ENCODE measurements at regions not wholly inside any gene's neighbourhood (a gene's known extent, or its start where the extent isn't known, plus 50 kb on each side); places are given as distances from the start of the nearest gene placed in this dataset.

DNA sequence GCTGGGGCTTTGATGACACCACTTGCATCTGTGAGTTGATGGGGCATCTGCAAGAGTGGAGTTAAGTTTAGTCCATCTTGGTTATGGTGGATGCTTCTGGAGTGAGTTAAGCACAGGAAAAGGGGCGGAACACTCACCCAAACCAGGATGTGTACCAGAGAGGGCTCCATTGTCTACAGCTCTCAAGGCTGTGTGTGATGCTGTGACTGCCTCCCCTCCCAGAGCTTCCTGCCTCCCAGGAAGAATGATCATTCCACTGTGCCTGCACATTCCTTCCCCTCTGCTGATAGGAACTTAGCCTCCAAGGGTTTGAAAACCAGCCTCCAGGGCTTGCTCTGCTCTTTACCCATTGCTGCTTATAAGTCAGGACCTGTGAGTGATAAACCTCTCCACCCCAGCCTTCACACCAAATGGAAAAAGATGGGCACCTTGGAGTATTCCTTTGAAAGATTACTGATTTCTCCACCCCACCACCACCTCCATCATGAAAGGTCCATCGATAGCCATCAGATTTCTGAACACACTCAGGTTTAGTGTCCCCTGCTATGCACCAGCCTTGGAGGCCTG is 160.1 kb upstream of the SPRY4 start:
- peaks cover 0 to 5% of the 10 kb centered on the region in 2 donors for H3K9me3 Mint-ChIP-seq
- peaks cover 6 to 18% of the 10 kb centered on the region in 2 donors for H3K27me3 Mint-ChIP-seq (ENCODE audit: low read depth in 2 of 2)
- Histone ChIP-seq H3K4me3 (ENCODE audit: low read length) (no peak overlapping the region), H3K27ac (ENCODE audit: low read length) (no peak overlapping the region), H3K36me3 (ENCODE audit: control insufficient read depth, insufficient read depth, low read length) (no peaks in the 10 kb centered on the region), H3K4me1 (ENCODE audit: control insufficient read depth, insufficient read depth, low read length) (no peaks in the 10 kb centered on the region), H3K27me3 (ENCODE audit: control insufficient read depth, insufficient read depth, low read length) (no peaks in the 10 kb centered on the region), H3K9me3 (ENCODE audit: control insufficient read depth, insufficient read depth, low read length) (peaks cover 11% of the 10 kb centered on the region)
- DNase-seq (no peak), ATAC-seq (no peak)
- TF ChIP-seq CTCF (IDR thresholded peaks at IDR 0.05), result no peak
- no peaks in the 10 kb centered on the region for H3K4me1 Mint-ChIP-seq
- no peaks in the 10 kb centered on the region for H3K36me3 Mint-ChIP-seq
- H3K27ac Mint-ChIP-seq, result no peak overlapping the region
- 93% methylated on average over 2 of the region's 2 CpGs for WGBS (ENCODE audit: insufficient coverage)
- H3K4me3 Mint-ChIP-seq, result no peak overlapping the region
- intact Hi-C loops (cut with micrococcal nuclease), result no loop called here

DNA sequence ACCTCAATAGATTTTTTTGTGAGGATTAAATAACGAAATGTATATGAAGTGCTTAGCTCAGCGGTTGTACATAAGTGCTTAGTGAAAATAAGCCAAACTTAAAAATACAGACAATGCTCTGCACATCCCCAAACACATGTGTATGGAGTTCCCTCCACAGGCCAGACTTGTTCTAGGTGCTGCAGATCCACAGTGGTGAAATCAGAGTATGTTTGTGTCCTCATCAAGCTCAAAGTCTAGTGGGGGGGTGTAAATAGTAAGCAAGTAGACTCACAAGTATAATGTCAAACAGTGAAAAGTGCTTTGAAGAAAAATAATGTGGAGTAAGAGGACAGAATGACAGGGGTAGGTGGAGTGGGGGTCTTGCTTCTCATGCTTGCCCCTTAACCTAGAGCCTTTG is 157.4 kb upstream of the SPRY4 start:
- no peak for TF ChIP-seq CTCF (IDR thresholded peaks at IDR 0.05)
- peaks cover 18 to 39% of the 10 kb centered on the region in 2 donors for H3K27me3 Mint-ChIP-seq (ENCODE audit: low read depth in 2 of 2)
- Histone ChIP-seq H3K36me3 (ENCODE audit: control insufficient read depth, insufficient read depth, low read length) (no peaks in the 10 kb centered on the region), H3K27ac (ENCODE audit: low read length) (no peak overlapping the region), H3K4me3 (ENCODE audit: low read length) (no peak overlapping the region), H3K4me1 (ENCODE audit: control insufficient read depth, insufficient read depth, low read length) (no peaks in the 10 kb centered on the region), H3K27me3 (ENCODE audit: control insufficient read depth, insufficient read depth, low read length) (no peaks in the 10 kb centered on the region), H3K9me3 (ENCODE audit: control insufficient read depth, insufficient read depth, low read length) (peaks cover 25% of the 10 kb centered on the region)
- no peak overlapping the region for H3K4me3 Mint-ChIP-seq
- WGBS (ENCODE audit: insufficient coverage), result 86% methylated on average over 2 of the region's 2 CpGs
- H3K36me3 Mint-ChIP-seq, result no peaks in the 10 kb centered on the region
- H3K9me3 Mint-ChIP-seq, result peaks cover 3 to 10% of the 10 kb centered on the region in 2 donors
- no peaks in the 10 kb centered on the region for H3K4me1 Mint-ChIP-seq
- ATAC-seq, result no peak
- intact Hi-C loops (cut with micrococcal nuclease), result no loop called here
- H3K27ac Mint-ChIP-seq, result no peak overlapping the region
- DNase-seq, result no peak

GRCh38 chr5:142481410-142481809 is 156.6 kb upstream of the SPRY4 start:
- no peaks in the 10 kb centered on the region for H3K36me3 ChIP-seq (ENCODE audit: control insufficient read depth, insufficient read depth, low read length)
- no peaks in the 10 kb centered on the region for H3K36me3 Mint-ChIP-seq
- H3K27me3 Mint-ChIP-seq (ENCODE audit: low read depth in 2 of 2), result peaks cover 18 to 39% of the 10 kb centered on the region in 2 donors
- no peak for ATAC-seq
- DNase-seq, result no peak
- H3K4me1 Mint-ChIP-seq, result no peaks in the 10 kb centered on the region
- peaks cover 3 to 10% of the 10 kb centered on the region in 2 donors for H3K9me3 Mint-ChIP-seq
- no peak for TF ChIP-seq CTCF (IDR thresholded peaks at IDR 0.05)
- intact Hi-C loops (cut with micrococcal nuclease), result no loop called here
- 65% methylated on average over 3 of the region's 3 CpGs for WGBS (ENCODE audit: insufficient coverage)
- H3K27me3 ChIP-seq (ENCODE audit: control insufficient read depth, insufficient read depth, low read length), result no peaks in the 10 kb centered on the region
- H3K27ac Mint-ChIP-seq, result no peak overlapping the region
- peaks cover 25% of the 10 kb centered on the region for H3K9me3 ChIP-seq (ENCODE audit: control insufficient read depth, insufficient read depth, low read length)
- no peak overlapping the region for H3K27ac ChIP-seq (ENCODE audit: low read length)
- H3K4me1 ChIP-seq (ENCODE audit: control insufficient read depth, insufficient read depth, low read length), result no peaks in the 10 kb centered on the region
- H3K4me3 Mint-ChIP-seq, result no peak overlapping the region
- H3K4me3 ChIP-seq (ENCODE audit: low read length), result no peak overlapping the region

DNA sequence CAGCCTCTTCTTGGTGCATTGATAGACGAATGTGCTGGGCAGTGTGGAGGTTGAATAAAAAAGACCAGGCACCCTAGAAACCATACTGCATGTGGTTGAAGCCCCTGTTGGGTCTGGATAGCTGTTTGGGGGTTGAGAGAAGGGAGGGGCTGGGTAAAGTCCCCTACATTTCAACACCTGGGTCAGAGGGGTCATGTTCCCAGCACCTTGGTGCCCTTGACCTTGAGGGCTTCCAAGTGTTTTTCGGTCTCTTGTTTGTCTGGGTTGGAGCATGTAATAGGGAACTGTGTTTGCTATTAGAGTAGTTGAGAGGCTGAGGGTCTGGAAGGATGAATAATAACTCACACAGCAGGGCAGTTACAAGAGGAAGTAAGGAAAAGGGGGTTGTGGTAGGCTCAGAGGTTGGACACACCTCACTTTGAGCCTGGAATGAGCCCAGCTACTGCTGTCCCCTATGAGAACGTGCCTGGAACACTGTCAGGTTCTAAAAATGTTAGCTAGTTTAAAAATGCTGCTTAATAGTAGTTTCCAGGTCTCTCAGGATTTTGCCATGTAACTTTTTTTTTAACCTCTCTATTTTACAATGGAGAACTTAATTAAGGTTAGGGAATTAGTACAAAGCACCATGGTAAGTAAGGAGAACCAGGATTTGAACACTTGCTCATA is 155.2 kb upstream of the SPRY4 start:
- Histone ChIP-seq H3K27me3 (ENCODE audit: control insufficient read depth, insufficient read depth, low read length) (no peaks in the 10 kb centered on the region), H3K27ac (ENCODE audit: low read length) (no peak overlapping the region), H3K9me3 (ENCODE audit: control insufficient read depth, insufficient read depth, low read length) (peaks cover 18% of the 10 kb centered on the region), H3K4me1 (ENCODE audit: control insufficient read depth, insufficient read depth, low read length) (no peaks in the 10 kb centered on the region), H3K4me3 (ENCODE audit: low read length) (no peak overlapping the region), H3K36me3 (ENCODE audit: control insufficient read depth, insufficient read depth, low read length) (no peaks in the 10 kb centered on the region)
- TF ChIP-seq CTCF (IDR thresholded peaks at IDR 0.05), result no peak
- no peak for DNase-seq
- WGBS (ENCODE audit: insufficient coverage), result 81% methylated on average over 3 of the region's 3 CpGs
- H3K4me3 Mint-ChIP-seq, result no peak overlapping the region
- peaks cover 12 to 29% of the 10 kb centered on the region in 2 donors for H3K27me3 Mint-ChIP-seq (ENCODE audit: low read depth in 2 of 2)
- intact Hi-C loops (cut with micrococcal nuclease), result no loop called here
- no peak for ATAC-seq
- H3K36me3 Mint-ChIP-seq, result no peaks in the 10 kb centered on the region
- H3K9me3 Mint-ChIP-seq, result peaks cover 3 to 4% of the 10 kb centered on the region in 2 donors
- no peak overlapping the region for H3K27ac Mint-ChIP-seq
- H3K4me1 Mint-ChIP-seq, result no peaks in the 10 kb centered on the region

Measured in natural killer cell (primary cell).